ENCODE measurements at regions not wholly inside any gene's neighbourhood (a gene's known extent, or its start where the extent isn't known, plus 50 kb on each side); places are given as distances from the start of the nearest gene placed in this dataset.

GRCh38 chr7:82562716-82563404, 119.3 kb upstream of the CACNA2D1 start:
- no peaks in the 10 kb centered on the region for H3K27me3 ChIP-seq (replicated peaks; ENCODE audit: control insufficient read depth, insufficient read depth, low read length)
- CTCF ChIA-PET: no interaction called here
- intact Hi-C loops (cut with micrococcal nuclease; ENCODE audit: unreplicated experiment): no loop called here
- no peak overlapping the region for H3K27ac Mint-ChIP-seq (ENCODE audit: unreplicated experiment)
- POLR2A ChIA-PET: no interaction called here
- H3K4me1 ChIP-seq: no peaks in the 10 kb centered on the region
- H3K4me3 ChIP-seq (ENCODE audit: low read depth, low read length): no peak overlapping the region
- no peak overlapping the region for H3K4me3 Mint-ChIP-seq (ENCODE audit: unreplicated experiment)
- no peaks in the 10 kb centered on the region for H3K9me3 Mint-ChIP-seq (ENCODE audit: unreplicated experiment)
- no peaks in the 10 kb centered on the region for H3K9me3 ChIP-seq
- DNase-seq: no peak
- TF ChIP-seq CTCF (IDR thresholded peaks at IDR 0.05; ENCODE audit: insufficient read depth in 1 of 2, low read depth in 1 of 2, low read length in 1 of 2, severe bottlenecking in 1 of 2, unreplicated experiment in 1 of 2): no peak
- H3K27me3 Mint-ChIP-seq (ENCODE audit: insufficient read depth, unreplicated experiment): peaks cover 7% of the 10 kb centered on the region
- H3K36me3 Mint-ChIP-seq (ENCODE audit: insufficient read depth, unreplicated experiment): no peaks in the 10 kb centered on the region
- H3K4me1 Mint-ChIP-seq (ENCODE audit: low read depth, unreplicated experiment): no peaks in the 10 kb centered on the region
- no TSS peak for BruUV-seq (replicated peaks)
- H3K36me3 ChIP-seq (ENCODE audit: control insufficient read depth, insufficient read depth, low read length): no peaks in the 10 kb centered on the region

- intact Hi-C loops (cut with micrococcal nuclease; ENCODE audit: unreplicated experiment): no loop called here
- DNase-seq: no peak
- POLR2A ChIA-PET: no interaction called here
These were observed 115.7 kb upstream of the CACNA2D1 start for GRCh38 chr7:82559193-82559805.

GRCh38 chr7:82549616-82550285, 106.2 kb upstream of the CACNA2D1 start:
- H3K9me3 Mint-ChIP-seq (ENCODE audit: unreplicated experiment): no peaks in the 10 kb centered on the region
- no TSS peak for BruUV-seq (replicated peaks)
- TF ChIP-seq CTCF (IDR thresholded peaks at IDR 0.05; ENCODE audit: insufficient read depth in 1 of 2, low read depth in 1 of 2, low read length in 1 of 2, severe bottlenecking in 1 of 2, unreplicated experiment in 1 of 2): no peak
- H3K9me3 ChIP-seq: no peaks in the 10 kb centered on the region
- H3K4me1 ChIP-seq: no peaks in the 10 kb centered on the region
- no peak overlapping the region for H3K27ac Mint-ChIP-seq (ENCODE audit: unreplicated experiment)
- no peaks in the 10 kb centered on the region for H3K27me3 ChIP-seq (replicated peaks; ENCODE audit: control insufficient read depth, insufficient read depth, low read length)
- no peaks in the 10 kb centered on the region for H3K4me1 Mint-ChIP-seq (ENCODE audit: low read depth, unreplicated experiment)
- DNase-seq: no peak
- H3K36me3 Mint-ChIP-seq (ENCODE audit: insufficient read depth, unreplicated experiment): no peaks in the 10 kb centered on the region
- CTCF ChIA-PET: no interaction called here
- H3K27me3 Mint-ChIP-seq (ENCODE audit: insufficient read depth, unreplicated experiment): peaks cover 2% of the 10 kb centered on the region
- intact Hi-C loops (cut with micrococcal nuclease; ENCODE audit: unreplicated experiment): no loop called here
- no peak overlapping the region for H3K4me3 Mint-ChIP-seq (ENCODE audit: unreplicated experiment)
- no peak overlapping the region for H3K4me3 ChIP-seq (ENCODE audit: low read depth, low read length)
- POLR2A ChIA-PET: no interaction called here
- H3K36me3 ChIP-seq (ENCODE audit: control insufficient read depth, insufficient read depth, low read length): no peaks in the 10 kb centered on the region

More at GRCh38 chr7:82559193-82559805, 115.7 kb upstream of the CACNA2D1 start:
- no TSS peak for BruUV-seq (replicated peaks)
- Mint-ChIP-seq H3K9me3 (ENCODE audit: unreplicated experiment) (no peaks in the 10 kb centered on the region), H3K4me3 (ENCODE audit: unreplicated experiment) (no peak overlapping the region), H3K36me3 (ENCODE audit: insufficient read depth, unreplicated experiment) (no peaks in the 10 kb centered on the region), H3K4me1 (ENCODE audit: low read depth, unreplicated experiment) (no peaks in the 10 kb centered on the region), H3K27ac (ENCODE audit: unreplicated experiment) (no peak overlapping the region), H3K27me3 (ENCODE audit: insufficient read depth, unreplicated experiment) (no peaks in the 10 kb centered on the region)
- Histone ChIP-seq H3K9me3 (no peaks in the 10 kb centered on the region), H3K36me3 (ENCODE audit: control insufficient read depth, insufficient read depth, low read length) (no peaks in the 10 kb centered on the region), H3K27me3 (replicated peaks; ENCODE audit: control insufficient read depth, insufficient read depth, low read length) (no peaks in the 10 kb centered on the region), H3K4me1 (no peaks in the 10 kb centered on the region), H3K4me3 (ENCODE audit: low read depth, low read length) (no peak overlapping the region)
- no peak for TF ChIP-seq CTCF (IDR thresholded peaks at IDR 0.05; ENCODE audit: insufficient read depth in 1 of 2, low read depth in 1 of 2, low read length in 1 of 2, severe bottlenecking in 1 of 2, unreplicated experiment in 1 of 2)
- CTCF ChIA-PET: no interaction called here

Data from Caco-2 (cell line).